Suprapubic skin (tissue), 4 donors: ENCODE measurements at regions not wholly inside any gene's neighbourhood (a gene's known extent, or its start where the extent isn't known, plus 50 kb on each side); places are given as distances from the start of the nearest gene placed in this dataset.

Source experiments
- DNase-seq, 2 donors: peaks; one replicate each; pipeline ENCODE4 v3.0.0-alpha.2; 2019; ENCODE audit warnings: low spot score in 2 of 2
- H3K27ac ChIP-seq: fragments of 200-600 bp; sonication (generic); one replicate; pipeline ENCODE4 v1.5.1; 2019
- H3K27me3 ChIP-seq: fragments of 200-600 bp; sonication (generic); one replicate; pipeline ENCODE4 v1.5.1; 2019
- H3K36me3 ChIP-seq: fragments of 200-600 bp; sonication (generic); one replicate; pipeline ENCODE4 v1.5.1; 2019
- H3K4me1 ChIP-seq: fragments of 200-600 bp; sonication (generic); one replicate; pipeline ENCODE4 v1.5.1; 2019
- H3K4me3 ChIP-seq: fragments of 200-600 bp; sonication (generic); one replicate; pipeline ENCODE4 v1.5.1; 2019; ENCODE audit warnings: mild to moderate bottlenecking
- H3K9me3 ChIP-seq: fragments of 200-600 bp; sonication (generic); one replicate; pipeline ENCODE4 v1.5.1; 2019
- CTCF ChIP-seq, 2 donors: fragments of 200-600 bp in 1 of 2; fragments of 450-650 bp in 1 of 2; sonication (generic) in 1 of 2; IDR thresholded peaks; one replicate each; pipeline ENCODE4 v1.5.1; 2016 to 2019; ENCODE audit warnings: antibody characterized with exemption in 2 of 2, mild to moderate bottlenecking in 1 of 2, moderate library complexity in 1 of 2
- EP300 ChIP-seq: sonication (generic); formaldehyde crosslinking; IDR thresholded peaks from one replicate; pipeline ENCODE4 v1.6.1; 2017; ENCODE audit warnings: antibody characterized with exemption
- POLR2A ChIP-seq, 2 donors: fragments of 450-650 bp; IDR thresholded peaks; one replicate each; pipeline ENCODE4 v1.6.1; 2017; ENCODE audit warnings: antibody characterized with exemption in 2 of 2, mild to moderate bottlenecking in 2 of 2, moderate library complexity in 2 of 2
- POLR2AphosphoS5 ChIP-seq, 3 donors: sonication (generic); formaldehyde crosslinking; IDR thresholded peaks; one replicate each; pipeline ENCODE4 v1.6.1; 2017; ENCODE audit warnings: antibody characterized with exemption in 3 of 3
- WGBS: methylation state at CpG from one replicate; pipeline ENCODE4 v1.1.5; 2018; 5-methylcytosine and 5-hydroxymethylcytosine counted together

GRCh38 chr6:113616701-113617274 is 240.4 kb upstream of the MARCKS start:
- WGBS = 80% methylated on average over 5 of the region's 5 CpGs
- TF ChIP-seq EP300 (no peak), CTCF (IDR thresholded peaks at IDR 0.05) (no peak)
- H3K27ac ChIP-seq = no peak overlapping the region

GRCh38 chr6:113619077-113619476 is 238.1 kb upstream of the MARCKS start:
- Histone ChIP-seq H3K27me3 (no peaks in the 10 kb centered on the region), H3K4me1 (peaks cover 8% of the 10 kb centered on the region), H3K4me3 (no peak overlapping the region), H3K36me3 (no peaks in the 10 kb centered on the region), H3K27ac (no peak overlapping the region), H3K9me3 (no peaks in the 10 kb centered on the region)
- no peak for TF ChIP-seq EP300
- DNase-seq = no peak
- 79% methylated on average over 4 of the region's 4 CpGs for WGBS

More at GRCh38 chr6:113616701-113617274, 240.4 kb upstream of the MARCKS start:
- Histone ChIP-seq H3K36me3 (no peaks in the 10 kb centered on the region), H3K4me3 (no peak overlapping the region), H3K4me1 (peaks cover 8% of the 10 kb centered on the region), H3K9me3 (no peaks in the 10 kb centered on the region), H3K27me3 (no peaks in the 10 kb centered on the region)
- DNase-seq = no peak

- no peak overlapping the region for H3K4me3 ChIP-seq
- no peaks in the 10 kb centered on the region for H3K36me3 ChIP-seq
- H3K27ac ChIP-seq = no peak overlapping the region
- WGBS = 25% methylated on average over 2 of the region's 2 CpGs
- no peaks in the 10 kb centered on the region for H3K9me3 ChIP-seq
- H3K4me1 ChIP-seq = peaks cover 8% of the 10 kb centered on the region
- DNase-seq = no peak
- no peaks in the 10 kb centered on the region for H3K27me3 ChIP-seq
- TF ChIP-seq POLR2AphosphoS5 (IDR thresholded peaks at IDR 0.05) (no peak), CTCF (IDR thresholded peaks at IDR 0.05) (no peak), EP300 (no peak), POLR2A (IDR thresholded peaks at IDR 0.05) (no peak)
Measured at GRCh38 chr6:113620386-113620785, 236.8 kb upstream of the MARCKS start.

GRCh38 chr6:113622254-113622653 is 234.9 kb upstream of the MARCKS start:
- no peak for TF ChIP-seq EP300
- no peak for TF ChIP-seq POLR2AphosphoS5 (IDR thresholded peaks at IDR 0.05)
- TF ChIP-seq POLR2A (IDR thresholded peaks at IDR 0.05) = no peak
- no peak for TF ChIP-seq CTCF (IDR thresholded peaks at IDR 0.05)
- DNase-seq = no peak
- Histone ChIP-seq H3K4me3 (no peak overlapping the region), H3K9me3 (no peaks in the 10 kb centered on the region), H3K36me3 (no peaks in the 10 kb centered on the region), H3K27ac (no peak overlapping the region), H3K4me1 (peaks cover 8% of the 10 kb centered on the region), H3K27me3 (no peaks in the 10 kb centered on the region)
- 68% methylated on average over 5 of the region's 5 CpGs for WGBS

- no peak for DNase-seq
- Histone ChIP-seq H3K36me3 (no peaks in the 10 kb centered on the region), H3K9me3 (no peaks in the 10 kb centered on the region), H3K27ac (no peak overlapping the region), H3K27me3 (no peaks in the 10 kb centered on the region), H3K4me1 (peaks cover 8% of the 10 kb centered on the region), H3K4me3 (no peak overlapping the region)
- TF ChIP-seq POLR2A (IDR thresholded peaks at IDR 0.05) = no peak
- no peak for TF ChIP-seq POLR2AphosphoS5 (IDR thresholded peaks at IDR 0.05)
- TF ChIP-seq CTCF (IDR thresholded peaks at IDR 0.05) = no peak
- no peak for TF ChIP-seq EP300
Measured at GRCh38 chr6:113623129-113623528, 234.0 kb upstream of the MARCKS start.

- DNase-seq = no peak
- Histone ChIP-seq H3K9me3 (no peaks in the 10 kb centered on the region), H3K4me1 (peaks cover 18% of the 10 kb centered on the region), H3K36me3 (no peaks in the 10 kb centered on the region), H3K4me3 (no peak overlapping the region), H3K27ac (no peak overlapping the region), H3K27me3 (no peaks in the 10 kb centered on the region)
- 95% methylated on average over 3 of the region's 3 CpGs for WGBS
- TF ChIP-seq POLR2A (IDR thresholded peaks at IDR 0.05) (no peak), POLR2AphosphoS5 (IDR thresholded peaks at IDR 0.05) (no peak), CTCF (IDR thresholded peaks at IDR 0.05) (no peak), EP300 (no peak)
Measured at GRCh38 chr6:113625850-113626249, 231.3 kb upstream of the MARCKS start.
